B cell (primary cell): ENCODE measurements at regions not wholly inside any gene's neighbourhood (a gene's known extent, or its start where the extent isn't known, plus 50 kb on each side); places are given as distances from the start of the nearest gene placed in this dataset.

Experiments
- ATAC-seq: fragments of 200-7000 bp; cut with Tn5 transposase; one replicate; pipeline ENCODE4 v1.10.0; 2021; ENCODE audit warnings: low read depth, mild to moderate bottlenecking, moderate number of reproducible peaks, moderate library complexity
- CTCF ChIA-PET: fragments of 350-600 bp; sonication (Branson Sonifier 250); formaldehyde crosslinking; loops from one replicate; lab custom pipeline; 2021; ENCODE audit warnings: antibody characterized with exemption, inconsistent platforms; lab: Charles Lee
- POLR2A ChIA-PET: fragments of 350-600 bp; sonication (Branson Sonifier 250); formaldehyde crosslinking; loops from one replicate; lab custom pipeline; 2021; ENCODE audit warnings: antibody characterized with exemption; lab: Charles Lee
- DNase-seq: peaks from one replicate; pipeline ENCODE4 v3.0.0; 2013
- H2AFZ ChIP-seq: 2 replicates; pipeline ENCODE4 v1.6.1; 2012; ENCODE audit warnings: mild to moderate bottlenecking, low read depth, low read length; ENCODE audit not compliant: insufficient read depth, poor library complexity, severe bottlenecking
- H3K27ac ChIP-seq, 2 donors: 1 replicate in 1 of 2; 2 replicates in 1 of 2; pipeline ENCODE4 v1.5.1; 2012 to 2013; ENCODE audit warnings: low read length in 2 of 2, mild to moderate bottlenecking in 2 of 2, moderate library complexity in 1 of 2
- H3K27me3 ChIP-seq, 4 experiments: fragments of 200-600 bp in 1 of 4; sonication (generic) in 1 of 4; replicated peaks in 1 of 4; 1 replicate in 2 of 4; 2 replicates in 2 of 4; pipeline versions ENCODE4 v1.6.1 to v1.7.0; 2013 to 2016; ENCODE audit warnings: low read length in 3 of 4, mild to moderate bottlenecking in 2 of 4, mixed read lengths in 1 of 4, moderate library complexity in 1 of 4; ENCODE audit not compliant: insufficient read depth in 4 of 4, control insufficient read depth in 3 of 4; ENCODE audit errors: control extremely low read depth in 1 of 4
- H3K36me3 ChIP-seq, 2 experiments: replicated peaks in 1 of 2; 1 replicate in 1 of 2; 2 replicates in 1 of 2; pipeline versions ENCODE4 v1.6.1 to v1.7.1; 2013; ENCODE audit warnings: low read length in 1 of 2; ENCODE audit not compliant: insufficient read depth in 2 of 2, control insufficient read depth in 1 of 2; ENCODE audit errors: control extremely low read depth in 1 of 2, extremely low read depth in 1 of 2
- H3K4me1 ChIP-seq, 2 donors: fragments of 200-600 bp in 1 of 2; sonication (generic) in 1 of 2; 1 replicate in 1 of 2; 2 replicates in 1 of 2; pipeline versions ENCODE4 v1.5.1 to v1.6.1; 2013 to 2017; ENCODE audit warnings: low read length in 2 of 2; ENCODE audit not compliant: control insufficient read depth in 2 of 2, insufficient read depth in 2 of 2
- H3K4me2 ChIP-seq: replicated peaks from 2 replicates; pipeline ENCODE3; 2012; ENCODE audit warnings: mild to moderate bottlenecking, low read depth, low read length; ENCODE audit not compliant: poor library complexity, severe bottlenecking
- H3K4me3 ChIP-seq, 5 experiments: fragments of 200-600 bp in 1 of 5; sonication (generic) in 1 of 5; 1 replicate in 3 of 5; 2 replicates in 2 of 5; pipeline versions ENCODE4 v1.5.1 to v1.7.0; 2011 to 2016; ENCODE audit warnings: low read length in 4 of 5, mild to moderate bottlenecking in 4 of 5, low read depth in 2 of 5, control low read depth in 1 of 5, moderate library complexity in 1 of 5; ENCODE audit not compliant: insufficient read depth in 1 of 5; ENCODE audit errors: control extremely low read depth in 1 of 5, extremely low read depth in 1 of 5
- H3K79me2 ChIP-seq: fragments of 200-600 bp; sonication (generic); one replicate; pipeline ENCODE4 v1.6.0; 2016; ENCODE audit warnings: low read length; ENCODE audit not compliant: control insufficient read depth, insufficient read depth
- H3K9ac ChIP-seq: fragments of 200-600 bp; sonication (generic); 2 replicates; pipeline ENCODE4 v1.6.1; 2017; ENCODE audit warnings: mild to moderate bottlenecking, low read length, moderate library complexity
- H3K9me3 ChIP-seq, 3 donors: one replicate each; pipeline versions ENCODE4 v1.6.1 to v1.7.1; 2013; ENCODE audit warnings: low read length in 2 of 3; ENCODE audit not compliant: control insufficient read depth in 2 of 3, insufficient read depth in 1 of 3; ENCODE audit errors: control extremely low read depth in 1 of 3
- H4K20me1 ChIP-seq: 2 replicates; pipeline ENCODE4 v1.6.0; 2012; ENCODE audit warnings: mild to moderate bottlenecking, low read length; ENCODE audit not compliant: insufficient read depth, control insufficient read depth, poor library complexity, severe bottlenecking
- H3K27ac Mint-ChIP-seq: one replicate; pipeline ENCODE4 v1.8.0; 2021; ENCODE audit warnings: mixed read lengths
- H3K27me3 Mint-ChIP-seq: one replicate; pipeline ENCODE4 v1.8.0; 2021; ENCODE audit warnings: mixed read lengths
- H3K4me1 Mint-ChIP-seq: one replicate; pipeline ENCODE4 v1.8.0; 2021; ENCODE audit warnings: mixed read lengths
- H3K4me3 Mint-ChIP-seq: one replicate; pipeline ENCODE4 v1.8.0; 2021; ENCODE audit warnings: mixed read lengths
- H3K9me3 Mint-ChIP-seq: one replicate; pipeline ENCODE4 v1.8.0; 2022; ENCODE audit warnings: mixed read lengths; ENCODE audit not compliant: insufficient read depth
- CTCF ChIP-seq: fragments of 200-600 bp; IDR thresholded peaks from one replicate; pipeline ENCODE4 v1.8.0; 2022; ENCODE audit warnings: antibody characterized with exemption, mild to moderate bottlenecking
- EZH2 ChIP-seq: IDR thresholded peaks from 2 replicates; pipeline ENCODE4 v1.6.1; 2012; ENCODE audit warnings: borderline replicate concordance, low read depth, mild to moderate bottlenecking, moderate library complexity, low read length; ENCODE audit not compliant: insufficient read depth, poor library complexity, severe bottlenecking
- WGBS: methylation state at CpG from one replicate; pipeline ENCODE4 v1.1.5; 2013; ENCODE audit warnings: missing lambda C conversion rate; ENCODE audit not compliant: insufficient coverage; 5-methylcytosine and 5-hydroxymethylcytosine counted together
- intact Hi-C: fragments of 100-400 bp; cut with micrococcal nuclease; formaldehyde crosslinking; loops from one replicate; pipeline ENCODE4 v1.10.0; 2022

GRCh38 chr2:181738563-181738962 is 58.2 kb upstream of the NEUROD1 start:
- CTCF ChIA-PET = interaction anchor here (0.8 to 1.1 kb wide), 2 partner anchors 43 to 54 kb away, joined by 3 to 5 read pairs; no protein-coding TSS in a partner anchor
- ATAC-seq = no peak
- H3K4me2 ChIP-seq = no peak overlapping the region
- no peaks in the 10 kb centered on the region for H3K9me3 ChIP-seq
- H3K27ac ChIP-seq = no peak overlapping the region
- H3K4me3 ChIP-seq = no peak overlapping the region
- intact Hi-C loops = no loop called here
- no peaks in the 10 kb centered on the region for H3K4me1 Mint-ChIP-seq
- no peak overlapping the region for H3K27ac Mint-ChIP-seq
- no peaks in the 10 kb centered on the region for H3K27me3 ChIP-seq
- WGBS = 95% methylated on average over 3 of the region's 4 CpGs
- POLR2A ChIA-PET = no interaction called here
- no peaks in the 10 kb centered on the region for H3K36me3 ChIP-seq
- no peaks in the 10 kb centered on the region for H3K79me2 ChIP-seq
- H3K4me3 Mint-ChIP-seq = no peak overlapping the region
- TF ChIP-seq EZH2 = no peak
- no peak for TF ChIP-seq CTCF
- no peak overlapping the region for H3K9ac ChIP-seq
- no peak for DNase-seq
- H2AFZ ChIP-seq = no peak overlapping the region
- no peaks in the 10 kb centered on the region for H4K20me1 ChIP-seq
- no peaks in the 10 kb centered on the region for H3K9me3 Mint-ChIP-seq
- H3K4me1 ChIP-seq = no peaks in the 10 kb centered on the region
- H3K27me3 Mint-ChIP-seq = peaks cover 21% of the 10 kb centered on the region

GRCh38 chr2:181741756-181742155 is 61.4 kb upstream of the NEUROD1 start:
- WGBS = no CpG with 5 or more reads among the region's 1 CpG
- ATAC-seq = no peak
- ChIA-PET POLR2A (no interaction called here), CTCF (interaction anchor here (1.4 to 4.2 kb wide), 5 partner anchors 27 to 1238 kb away, joined by 3 to 60 read pairs (median 6); no protein-coding TSS in a partner anchor)
- Mint-ChIP-seq H3K4me3 (no peak overlapping the region), H3K27ac (no peak overlapping the region), H3K4me1 (no peaks in the 10 kb centered on the region), H3K9me3 (no peaks in the 10 kb centered on the region), H3K27me3 (peaks cover 3% of the 10 kb centered on the region)
- H3K4me1 ChIP-seq = no peaks in the 10 kb centered on the region
- H4K20me1 ChIP-seq = no peaks in the 10 kb centered on the region
- DNase-seq = no peak
- no peak overlapping the region for H3K4me3 ChIP-seq
- no peaks in the 10 kb centered on the region for H3K79me2 ChIP-seq
- H3K36me3 ChIP-seq = no peaks in the 10 kb centered on the region
- TF ChIP-seq EZH2 = no peak
- TF ChIP-seq CTCF = no peak
- H2AFZ ChIP-seq = no peak overlapping the region
- H3K27me3 ChIP-seq = no peaks in the 10 kb centered on the region
- no peaks in the 10 kb centered on the region for H3K9me3 ChIP-seq
- no peak overlapping the region for H3K4me2 ChIP-seq
- H3K27ac ChIP-seq = no peak overlapping the region
- intact Hi-C loops = loop anchor here (2.0 kb wide), 1 partner anchor 909 kb away; no protein-coding TSS in a partner anchor
- H3K9ac ChIP-seq = no peak overlapping the region
